HL-60 (cell line): ENCODE measurements at regions not wholly inside any gene's neighbourhood (a gene's known extent, or its start where the extent isn't known, plus 50 kb on each side); places are given as distances from the start of the nearest gene placed in this dataset.

Experiments
- DNase-seq, 2 experiments: peaks; one replicate each; pipeline ENCODE4 v3.0.0-alpha.2; 2010 to 2020; ENCODE audit warnings: low read depth in 1 of 2, low spot score in 1 of 2
- H3K27ac ChIP-seq: fragments of 250-450 bp; sonication (Bioruptor Pico); replicated peaks from 2 replicates; pipeline ENCODE4 v1.5.1; 2020; ENCODE audit warnings: mild to moderate bottlenecking, moderate library complexity
- H3K27me3 ChIP-seq: fragments of 250-450 bp; sonication (Bioruptor Pico); 2 replicates; pipeline ENCODE4 v1.5.1; 2021; ENCODE audit warnings: mild to moderate bottlenecking, moderate library complexity; ENCODE audit not compliant: insufficient read depth, poor library complexity, severe bottlenecking
- H3K4me3 ChIP-seq: replicated peaks from 2 replicates; pipeline ENCODE4 v1.5.1; 2011; ENCODE audit warnings: mild to moderate bottlenecking, control low read depth, low read length; ENCODE audit not compliant: insufficient read depth
- GABPA ChIP-seq: IDR thresholded peaks from 2 replicates; pipeline ENCODE4 v1.6.1; 2012; ENCODE audit warnings: low read depth
- POLR2AphosphoS5 ChIP-seq: IDR thresholded peaks from 2 replicates; pipeline ENCODE4 v1.6.1; 2012; ENCODE audit warnings: low read depth
- SPI1 ChIP-seq: IDR thresholded peaks from 2 replicates; pipeline ENCODE4 v1.6.1; 2012; ENCODE audit warnings: low read depth, mild to moderate bottlenecking, borderline replicate concordance
- TF ChIP-seq, protein P1 (sequence below): IDR thresholded peaks from 2 replicates; pipeline ENCODE4 v1.6.1; 2012; ENCODE audit warnings: low read depth; ENCODE audit not compliant: insufficient replicate concordance
- TF ChIP-seq, protein P2 (sequence below): IDR thresholded peaks from one replicate; pipeline ENCODE4 v1.5.1; 2011; ENCODE audit warnings: low read length, control low read depth, inconsistent platforms; ENCODE audit not compliant: insufficient read depth

DNA sequence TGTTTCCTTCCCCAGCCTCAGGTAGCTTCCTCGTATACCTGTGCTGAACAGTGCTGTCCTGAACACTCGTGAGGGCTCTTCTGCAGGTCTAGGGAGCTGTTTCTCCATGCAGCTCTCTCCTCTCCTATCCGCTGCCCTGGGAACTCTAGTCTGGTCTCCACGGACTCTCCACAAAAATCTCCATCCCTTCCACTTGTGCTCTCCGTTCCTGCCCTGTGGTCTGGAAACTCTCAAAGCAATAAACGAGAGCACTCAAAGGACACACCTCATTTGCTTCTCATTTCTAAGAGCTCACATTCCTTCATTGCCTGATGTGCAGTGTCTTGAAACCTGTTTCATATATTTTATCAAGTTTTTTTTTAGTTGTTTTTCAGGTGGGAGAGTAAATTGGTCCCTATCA lies 235.9 kb upstream of the RGS17 start:
- DNase-seq: no peak
- TF ChIP-seq, protein P1, sequence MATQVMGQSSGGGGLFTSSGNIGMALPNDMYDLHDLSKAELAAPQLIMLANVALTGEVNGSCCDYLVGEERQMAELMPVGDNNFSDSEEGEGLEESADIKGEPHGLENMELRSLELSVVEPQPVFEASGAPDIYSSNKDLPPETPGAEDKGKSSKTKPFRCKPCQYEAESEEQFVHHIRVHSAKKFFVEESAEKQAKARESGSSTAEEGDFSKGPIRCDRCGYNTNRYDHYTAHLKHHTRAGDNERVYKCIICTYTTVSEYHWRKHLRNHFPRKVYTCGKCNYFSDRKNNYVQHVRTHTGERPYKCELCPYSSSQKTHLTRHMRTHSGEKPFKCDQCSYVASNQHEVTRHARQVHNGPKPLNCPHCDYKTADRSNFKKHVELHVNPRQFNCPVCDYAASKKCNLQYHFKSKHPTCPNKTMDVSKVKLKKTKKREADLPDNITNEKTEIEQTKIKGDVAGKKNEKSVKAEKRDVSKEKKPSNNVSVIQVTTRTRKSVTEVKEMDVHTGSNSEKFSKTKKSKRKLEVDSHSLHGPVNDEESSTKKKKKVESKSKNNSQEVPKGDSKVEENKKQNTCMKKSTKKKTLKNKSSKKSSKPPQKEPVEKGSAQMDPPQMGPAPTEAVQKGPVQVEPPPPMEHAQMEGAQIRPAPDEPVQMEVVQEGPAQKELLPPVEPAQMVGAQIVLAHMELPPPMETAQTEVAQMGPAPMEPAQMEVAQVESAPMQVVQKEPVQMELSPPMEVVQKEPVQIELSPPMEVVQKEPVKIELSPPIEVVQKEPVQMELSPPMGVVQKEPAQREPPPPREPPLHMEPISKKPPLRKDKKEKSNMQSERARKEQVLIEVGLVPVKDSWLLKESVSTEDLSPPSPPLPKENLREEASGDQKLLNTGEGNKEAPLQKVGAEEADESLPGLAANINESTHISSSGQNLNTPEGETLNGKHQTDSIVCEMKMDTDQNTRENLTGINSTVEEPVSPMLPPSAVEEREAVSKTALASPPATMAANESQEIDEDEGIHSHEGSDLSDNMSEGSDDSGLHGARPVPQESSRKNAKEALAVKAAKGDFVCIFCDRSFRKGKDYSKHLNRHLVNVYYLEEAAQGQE: no peak
- TF ChIP-seq SPI1 (no peak), GABPA (no peak), POLR2AphosphoS5 (no peak)
- TF ChIP-seq, protein P2, sequence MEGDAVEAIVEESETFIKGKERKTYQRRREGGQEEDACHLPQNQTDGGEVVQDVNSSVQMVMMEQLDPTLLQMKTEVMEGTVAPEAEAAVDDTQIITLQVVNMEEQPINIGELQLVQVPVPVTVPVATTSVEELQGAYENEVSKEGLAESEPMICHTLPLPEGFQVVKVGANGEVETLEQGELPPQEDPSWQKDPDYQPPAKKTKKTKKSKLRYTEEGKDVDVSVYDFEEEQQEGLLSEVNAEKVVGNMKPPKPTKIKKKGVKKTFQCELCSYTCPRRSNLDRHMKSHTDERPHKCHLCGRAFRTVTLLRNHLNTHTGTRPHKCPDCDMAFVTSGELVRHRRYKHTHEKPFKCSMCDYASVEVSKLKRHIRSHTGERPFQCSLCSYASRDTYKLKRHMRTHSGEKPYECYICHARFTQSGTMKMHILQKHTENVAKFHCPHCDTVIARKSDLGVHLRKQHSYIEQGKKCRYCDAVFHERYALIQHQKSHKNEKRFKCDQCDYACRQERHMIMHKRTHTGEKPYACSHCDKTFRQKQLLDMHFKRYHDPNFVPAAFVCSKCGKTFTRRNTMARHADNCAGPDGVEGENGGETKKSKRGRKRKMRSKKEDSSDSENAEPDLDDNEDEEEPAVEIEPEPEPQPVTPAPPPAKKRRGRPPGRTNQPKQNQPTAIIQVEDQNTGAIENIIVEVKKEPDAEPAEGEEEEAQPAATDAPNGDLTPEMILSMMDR: no peak

DNA sequence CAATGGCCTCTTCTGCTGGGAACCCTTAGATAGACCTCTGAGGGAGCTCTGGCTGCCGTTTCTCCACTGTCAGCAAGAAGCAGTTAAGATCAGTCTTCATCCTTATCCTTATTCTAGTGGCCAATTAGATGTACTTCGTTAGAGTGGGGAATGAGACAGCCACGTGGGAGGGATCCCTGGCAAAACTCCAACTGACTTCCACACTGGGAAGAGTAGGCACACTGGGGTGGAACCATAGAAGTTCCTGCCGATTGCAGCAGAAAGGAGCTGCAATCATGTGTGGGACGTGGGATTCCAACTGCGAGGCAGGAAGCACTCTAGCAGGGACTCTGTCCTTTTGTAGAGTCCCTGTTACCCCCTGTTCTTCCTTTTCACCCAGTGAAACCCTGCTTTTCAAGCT lies 226.3 kb upstream of the RGS17 start:
- no peak for TF ChIP-seq GABPA
- TF ChIP-seq, protein P2: no peak
- no peak for TF ChIP-seq SPI1
- TF ChIP-seq POLR2AphosphoS5: no peak
- H3K27ac ChIP-seq: no peak overlapping the region
- DNase-seq: no peak
- no peaks in the 10 kb centered on the region for H3K27me3 ChIP-seq
- no peak overlapping the region for H3K4me3 ChIP-seq

More for the DNA sequence above, 235.9 kb upstream of the RGS17 start:
- H3K27me3 ChIP-seq: no peaks in the 10 kb centered on the region
- no peak overlapping the region for H3K27ac ChIP-seq
- H3K4me3 ChIP-seq: no peak overlapping the region

DNA sequence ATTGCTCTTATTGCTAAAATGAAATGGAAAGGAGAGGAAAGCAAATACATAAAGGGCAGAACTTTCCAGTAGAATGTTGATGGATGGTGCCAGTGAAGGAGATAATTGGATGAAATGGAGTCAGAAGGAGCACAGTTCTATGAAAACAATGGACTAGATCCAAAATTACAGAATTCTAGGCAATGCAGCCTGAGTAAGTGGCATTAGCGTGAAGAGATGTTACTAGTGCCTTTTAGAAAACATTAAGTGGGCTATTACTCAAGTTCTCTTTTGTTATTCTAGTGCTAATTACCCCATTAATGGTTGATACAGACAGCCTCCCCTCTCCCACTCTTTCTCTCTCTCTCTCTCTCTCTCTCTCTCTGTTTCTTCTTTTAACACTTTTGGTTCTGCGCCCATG lies 209.5 kb upstream of the RGS17 start:
- H3K27ac ChIP-seq: no peak overlapping the region
- TF ChIP-seq, protein P2: no peak
- TF ChIP-seq SPI1: no peak
- no peak for TF ChIP-seq GABPA
- TF ChIP-seq POLR2AphosphoS5: no peak
- TF ChIP-seq, protein P1: no peak
- DNase-seq: no peak
- no peak overlapping the region for H3K4me3 ChIP-seq
- H3K27me3 ChIP-seq: no peaks in the 10 kb centered on the region

DNA sequence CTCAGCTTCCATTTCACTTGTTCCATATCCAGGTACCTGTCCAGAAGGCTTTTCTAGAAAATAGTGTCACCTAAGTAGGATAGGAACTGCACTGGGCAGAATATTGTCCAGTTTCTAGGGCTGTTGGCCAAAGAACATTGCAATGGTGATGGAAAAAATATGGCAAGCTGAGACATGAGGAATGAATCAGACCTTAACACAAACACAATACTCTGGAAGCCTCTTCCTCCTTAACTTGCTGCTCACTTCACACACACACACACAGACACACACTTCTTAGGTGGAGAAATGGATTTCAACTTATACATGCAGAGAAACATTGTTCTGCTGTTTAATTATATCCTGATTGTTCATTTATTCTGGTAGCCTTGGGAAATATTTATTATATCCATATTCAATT lies 203.0 kb upstream of the RGS17 start:
- H3K27me3 ChIP-seq: no peaks in the 10 kb centered on the region

More for the DNA sequence above, 203.0 kb upstream of the RGS17 start:
- Histone ChIP-seq H3K4me3 (no peak overlapping the region), H3K27ac (no peak overlapping the region)
- no peak for DNase-seq
- TF ChIP-seq GABPA (no peak), SPI1 (no peak), POLR2AphosphoS5 (no peak)
- TF ChIP-seq, protein P2: no peak
- TF ChIP-seq, protein P1: no peak
